Stomach (tissue), 4 donors: ENCODE measurements at regions not wholly inside any gene's neighbourhood (a gene's known extent, or its start where the extent isn't known, plus 50 kb on each side); places are given as distances from the start of the nearest gene placed in this dataset.

Experiments
- CTCF ChIP-seq, 7 experiments: fragments of 450-650 bp in 4 of 7; fragments of 200-600 bp in 3 of 7; sonication (generic) in 3 of 7; IDR thresholded peaks; one replicate each; pipeline ENCODE4 v1.5.1; 2016 to 2019; ENCODE audit warnings: antibody characterized with exemption in 7 of 7, control low read depth in 2 of 7, mild to moderate bottlenecking in 1 of 7
- POLR2A ChIP-seq, 4 donors: fragments of 450-650 bp; IDR thresholded peaks; one replicate each; pipeline ENCODE4 v1.6.1; 2016; ENCODE audit warnings: antibody characterized with exemption in 4 of 4, control low read depth in 2 of 4, mild to moderate bottlenecking in 1 of 4, moderate library complexity in 1 of 4
- POLR2AphosphoS5 ChIP-seq, 3 donors: sonication (generic); formaldehyde crosslinking; IDR thresholded peaks; one replicate each; pipeline ENCODE4 v1.6.1; 2016; ENCODE audit warnings: antibody characterized with exemption in 3 of 3

- TF ChIP-seq CTCF (IDR thresholded peaks at IDR 0.05) = no peak
- TF ChIP-seq POLR2A (IDR thresholded peaks at IDR 0.05) = no peak
- peak in 2 of 3 donors; percentile 48 to 65 for TF ChIP-seq POLR2AphosphoS5 (IDR thresholded peaks at IDR 0.05)
Observed at GRCh38 chr6:167683028-167683862, 143.5 kb upstream of the AFDN start.
